PC-3 (cell line): ENCODE measurements at regions not wholly inside any gene's neighbourhood (a gene's known extent, or its start where the extent isn't known, plus 50 kb on each side); places are given as distances from the start of the nearest gene placed in this dataset.

ENCODE experiments used
- ATAC-seq: fragments of 200-7000 bp; cut with Tn5 transposase; 2 replicates; pipeline ENCODE4 v1.9.1; 2020; ENCODE audit warnings: mild to moderate bottlenecking, moderate library complexity
- BruUV-seq: library from RNA; stranded (reverse); fragments of 400-500 nt; replicated peaks from 2 replicates; lab custom pipeline; 2021; lab: Mats Ljungman, UMichigan
- CTCF ChIA-PET: fragments of 300-600 bp; sonication (Branson Sonifier 250); formaldehyde crosslinking; loops from one replicate; lab custom pipeline; 2022; ENCODE audit warnings: antibody characterized with exemption; lab: Charles Lee
- POLR2A ChIA-PET: fragments of 300-600 bp; sonication (Branson Sonifier 250); formaldehyde crosslinking; loops from one replicate; lab custom pipeline; 2022; ENCODE audit warnings: antibody characterized with exemption; ENCODE audit not compliant: unreplicated experiment; lab: Charles Lee
- DNase-seq: peaks from one replicate; pipeline ENCODE4 v3.0.0-alpha.2; 2015
- H2AFZ ChIP-seq: fragments of 300-600 bp; sonication (generic); 2 replicates; pipeline ENCODE4 v1.6.0; 2016; ENCODE audit warnings: antibody characterized with exemption, low read length
- H3F3A ChIP-seq: fragments of 300-600 bp; sonication (generic); one replicate; pipeline ENCODE4 v1.6.0; 2017; ENCODE audit warnings: antibody characterized with exemption, low read length, control low read depth, mild to moderate bottlenecking; ENCODE audit not compliant: unreplicated experiment
- H3K27ac ChIP-seq: fragments of 300-600 bp; sonication (generic); 2 replicates; pipeline ENCODE4 v1.5.1; 2016; ENCODE audit warnings: mild to moderate bottlenecking, low read length
- H3K27me3 ChIP-seq: fragments of 300-600 bp; sonication (generic); 2 replicates; pipeline ENCODE4 v1.6.1; 2016; ENCODE audit warnings: low read length, mixed read lengths
- H3K36me3 ChIP-seq: fragments of 300-600 bp; sonication (generic); 2 replicates; pipeline ENCODE4 v1.6.1; 2016; ENCODE audit warnings: low read depth, mixed run types, low read length, mixed read lengths
- H3K4me1 ChIP-seq: fragments of 300-600 bp; sonication (generic); 2 replicates; pipeline ENCODE4 v1.5.1; 2016; ENCODE audit warnings: low read length; ENCODE audit not compliant: insufficient read depth
- H3K4me2 ChIP-seq: fragments of 300-600 bp; sonication (generic); 2 replicates; pipeline ENCODE4 v1.6.0; 2016; ENCODE audit warnings: low read length
- H3K4me3 ChIP-seq: fragments of 300-600 bp; sonication (generic); 2 replicates; pipeline ENCODE4 v1.5.1; 2016; ENCODE audit warnings: mild to moderate bottlenecking, low read length, mixed read lengths
- H3K79me2 ChIP-seq: fragments of 300-600 bp; sonication (generic); 2 replicates; pipeline ENCODE4 v1.6.1; 2017; ENCODE audit warnings: low read length, mixed read lengths
- H3K9ac ChIP-seq: fragments of 300-600 bp; sonication (generic); 2 replicates; pipeline ENCODE4 v1.6.0; 2016; ENCODE audit warnings: mild to moderate bottlenecking, low read length
- H3K9me2 ChIP-seq: fragments of 300-600 bp; sonication (generic); replicated peaks from 2 replicates; pipeline ENCODE4 v1.6.1; 2016; ENCODE audit warnings: mixed run types, low read length, mixed read lengths
- H3K9me3 ChIP-seq: fragments of 300-600 bp; sonication (generic); 2 replicates; pipeline ENCODE4 v1.6.1; 2016; ENCODE audit warnings: low read length, mixed read lengths
- H4K20me1 ChIP-seq: fragments of 300-600 bp; sonication (generic); 2 replicates; pipeline ENCODE4 v1.6.1; 2016; ENCODE audit warnings: low read length, mixed read lengths
- EZH2 ChIP-seq: fragments of 300-600 bp; sonication (generic); IDR thresholded peaks from one replicate; pipeline ENCODE4 v1.6.1; 2017; ENCODE audit warnings: antibody characterized with exemption, mild to moderate bottlenecking, low read length; ENCODE audit not compliant: unreplicated experiment
- EZH2phosphoT487 ChIP-seq: fragments of 300-600 bp; sonication (generic); IDR thresholded peaks from 2 replicates; pipeline ENCODE4 v1.6.1; 2018; ENCODE audit warnings: mild to moderate bottlenecking, antibody characterized with exemption, low read length, borderline replicate concordance
- intact Hi-C: fragments of 100-400 bp; cut with micrococcal nuclease; formaldehyde crosslinking; loops from 2 replicates; pipeline ENCODE4 v1.9.0; 2023
- TF ChIP-seq, protein P1 (sequence below): fragments of 300-600 bp; sonication (generic); conservative IDR thresholded peaks from 2 replicates; pipeline ENCODE4 v1.5.1; 2017; ENCODE audit warnings: antibody characterized with exemption, low read depth, mild to moderate bottlenecking, low read length

DNA sequence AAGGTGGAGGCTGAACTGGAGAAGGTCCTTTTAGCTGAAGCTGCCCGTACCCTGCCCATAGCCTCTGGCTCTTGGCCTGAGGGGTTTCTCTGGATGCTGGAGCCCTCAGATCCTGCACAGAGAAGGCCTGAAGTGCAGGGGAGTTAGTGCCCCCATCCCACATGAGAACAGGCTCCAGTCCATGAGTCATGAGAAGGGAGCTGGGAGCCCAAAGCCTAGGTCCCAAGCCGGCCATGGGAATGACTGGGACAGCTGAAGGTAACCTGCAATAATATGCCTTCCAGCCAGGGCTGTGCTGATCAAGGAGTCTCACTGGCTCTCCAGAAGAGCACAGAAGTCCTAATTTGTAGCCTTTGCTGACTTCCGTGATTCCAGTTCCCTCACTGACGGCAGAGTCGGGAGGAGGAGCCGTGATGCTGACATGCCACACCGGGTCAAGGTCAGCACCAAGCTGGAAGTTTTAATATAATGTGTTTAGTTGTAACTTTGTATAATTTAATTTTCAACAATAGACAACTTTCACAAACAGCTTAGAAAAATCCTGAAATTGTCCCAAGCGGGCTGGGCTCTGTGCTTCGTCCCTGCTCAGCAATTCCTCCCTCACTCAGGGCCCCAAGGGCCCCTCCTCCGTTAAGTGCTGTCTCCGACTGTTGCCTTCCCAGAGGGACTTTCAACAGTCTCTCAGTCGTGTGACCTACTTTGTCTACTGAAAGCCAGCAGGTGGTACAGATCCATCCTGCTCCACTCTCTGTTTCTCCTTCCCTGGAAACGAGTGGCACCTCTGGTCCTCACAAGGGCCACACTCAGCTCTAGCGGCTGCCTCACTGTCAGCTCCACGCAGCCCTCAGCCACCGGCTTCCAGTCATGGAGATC, 387.8 kb downstream of the GADD45G start:
- intact Hi-C loops = no loop called here
- no peak overlapping the region for H2AFZ ChIP-seq
- no peaks in the 10 kb centered on the region for H4K20me1 ChIP-seq
- BruUV-seq = no TSS peak
- POLR2A ChIA-PET = no interaction called here
- no peaks in the 10 kb centered on the region for H3K36me3 ChIP-seq
- DNase-seq (no peak), ATAC-seq (no peak)
- H3K4me3 ChIP-seq = no peak overlapping the region
- no peak overlapping the region for H3K9ac ChIP-seq
- no peaks in the 10 kb centered on the region for H3K9me3 ChIP-seq
- H3K27ac ChIP-seq = no peak overlapping the region
- H3K9me2 ChIP-seq = no peaks in the 10 kb centered on the region
- CTCF ChIA-PET = no interaction called here
- H3K4me2 ChIP-seq = no peak overlapping the region
- no peaks in the 10 kb centered on the region for H3K27me3 ChIP-seq
- no peaks in the 10 kb centered on the region for H3K79me2 ChIP-seq
- no peaks in the 10 kb centered on the region for H3K4me1 ChIP-seq
- TF ChIP-seq EZH2 (no peak), EZH2phosphoT487 (no peak)
- TF ChIP-seq, protein P1, sequence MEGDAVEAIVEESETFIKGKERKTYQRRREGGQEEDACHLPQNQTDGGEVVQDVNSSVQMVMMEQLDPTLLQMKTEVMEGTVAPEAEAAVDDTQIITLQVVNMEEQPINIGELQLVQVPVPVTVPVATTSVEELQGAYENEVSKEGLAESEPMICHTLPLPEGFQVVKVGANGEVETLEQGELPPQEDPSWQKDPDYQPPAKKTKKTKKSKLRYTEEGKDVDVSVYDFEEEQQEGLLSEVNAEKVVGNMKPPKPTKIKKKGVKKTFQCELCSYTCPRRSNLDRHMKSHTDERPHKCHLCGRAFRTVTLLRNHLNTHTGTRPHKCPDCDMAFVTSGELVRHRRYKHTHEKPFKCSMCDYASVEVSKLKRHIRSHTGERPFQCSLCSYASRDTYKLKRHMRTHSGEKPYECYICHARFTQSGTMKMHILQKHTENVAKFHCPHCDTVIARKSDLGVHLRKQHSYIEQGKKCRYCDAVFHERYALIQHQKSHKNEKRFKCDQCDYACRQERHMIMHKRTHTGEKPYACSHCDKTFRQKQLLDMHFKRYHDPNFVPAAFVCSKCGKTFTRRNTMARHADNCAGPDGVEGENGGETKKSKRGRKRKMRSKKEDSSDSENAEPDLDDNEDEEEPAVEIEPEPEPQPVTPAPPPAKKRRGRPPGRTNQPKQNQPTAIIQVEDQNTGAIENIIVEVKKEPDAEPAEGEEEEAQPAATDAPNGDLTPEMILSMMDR = no peak
- H3F3A ChIP-seq = no peaks in the 10 kb centered on the region

DNA sequence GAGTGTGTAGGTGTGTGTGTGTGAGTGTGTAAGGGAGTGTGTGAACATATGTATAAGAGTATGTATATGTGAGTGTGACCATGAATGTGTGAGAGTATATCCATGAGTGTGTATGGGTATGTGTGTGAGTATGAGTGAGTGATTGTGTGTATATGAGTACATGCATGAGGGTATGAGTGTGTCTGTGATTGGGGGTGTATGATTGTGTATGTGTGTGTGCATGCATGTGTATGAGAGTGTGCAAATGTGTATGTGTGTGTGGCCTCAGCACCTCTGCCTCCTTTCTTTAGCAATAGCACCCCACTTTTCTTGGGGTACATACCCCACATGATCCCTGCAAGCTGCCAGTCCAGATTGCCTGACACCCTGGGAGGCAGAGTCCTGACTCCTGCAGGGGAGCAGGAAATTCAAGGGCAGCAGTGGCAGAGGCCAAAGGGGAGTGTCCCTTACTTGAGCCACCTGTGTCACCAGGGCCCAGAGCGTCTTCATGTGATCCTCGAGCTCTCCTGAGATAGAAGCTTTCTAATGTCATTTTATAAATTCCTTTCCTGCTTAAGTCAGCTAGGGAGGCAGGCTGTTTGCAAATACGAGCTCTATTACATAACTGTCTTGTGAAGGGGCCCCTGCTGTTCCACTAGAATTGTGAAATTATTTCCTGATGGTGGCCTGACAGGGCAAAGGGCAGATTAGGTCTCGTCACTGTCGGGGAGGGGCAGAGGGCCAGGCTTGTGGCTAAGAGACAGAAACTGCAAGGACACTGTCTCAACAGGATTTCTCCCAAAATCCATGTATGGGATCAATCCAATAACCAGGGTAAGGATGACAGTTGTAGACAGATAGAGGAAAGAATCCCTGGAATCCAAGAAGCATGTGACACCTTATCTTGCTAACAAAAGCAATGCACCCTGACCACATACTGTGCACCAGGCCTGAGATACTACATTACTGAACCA, 389.1 kb downstream of the GADD45G start:
- Histone ChIP-seq H3K4me3 (no peak overlapping the region), H3F3A (no peaks in the 10 kb centered on the region), H3K27me3 (no peaks in the 10 kb centered on the region), H3K4me1 (no peaks in the 10 kb centered on the region), H2AFZ (no peak overlapping the region), H3K9me2 (no peaks in the 10 kb centered on the region), H3K4me2 (no peak overlapping the region), H4K20me1 (no peaks in the 10 kb centered on the region), H3K9me3 (no peaks in the 10 kb centered on the region), H3K36me3 (no peaks in the 10 kb centered on the region), H3K27ac (no peak overlapping the region), H3K9ac (no peak overlapping the region), H3K79me2 (no peaks in the 10 kb centered on the region)
- TF ChIP-seq, protein P1 = no peak
- no peak for TF ChIP-seq EZH2
- no peak for TF ChIP-seq EZH2phosphoT487
- intact Hi-C loops = no loop called here
- DNase-seq (no peak), ATAC-seq (no peak)
- POLR2A ChIA-PET = no interaction called here
- CTCF ChIA-PET = no interaction called here
- no TSS peak for BruUV-seq
